Stomach (tissue), 4 donors: ENCODE measurements at regions not wholly inside any gene's neighbourhood (a gene's known extent, or its start where the extent isn't known, plus 50 kb on each side); places are given as distances from the start of the nearest gene placed in this dataset.
"Not testable (repeated sequence)": the region's sequence is repeated elsewhere in the genome, so short reads cannot be mapped to it uniquely, and the experiment has no call there.

Source experiments
- POLR2A ChIP-seq, 4 donors: fragments of 450-650 bp; IDR thresholded peaks; one replicate each; pipeline ENCODE4 v1.6.1; 2016; ENCODE audit warnings: antibody characterized with exemption in 4 of 4, control low read depth in 2 of 4, mild to moderate bottlenecking in 1 of 4, moderate library complexity in 1 of 4
- POLR2AphosphoS5 ChIP-seq, 3 donors: sonication (generic); formaldehyde crosslinking; IDR thresholded peaks; one replicate each; pipeline ENCODE4 v1.6.1; 2016; ENCODE audit warnings: antibody characterized with exemption in 3 of 3

- not testable (repeated sequence) for TF ChIP-seq POLR2A, POLR2AphosphoS5 (IDR thresholded peaks at IDR 0.05)
These were observed 57.8 kb upstream of the CSNK1E start for GRCh38 chr22:38375005-38375404.
